ENCODE measurements at regions not wholly inside any gene's neighbourhood (a gene's known extent, or its start where the extent isn't known, plus 50 kb on each side); places are given as distances from the start of the nearest gene placed in this dataset.

DNA sequence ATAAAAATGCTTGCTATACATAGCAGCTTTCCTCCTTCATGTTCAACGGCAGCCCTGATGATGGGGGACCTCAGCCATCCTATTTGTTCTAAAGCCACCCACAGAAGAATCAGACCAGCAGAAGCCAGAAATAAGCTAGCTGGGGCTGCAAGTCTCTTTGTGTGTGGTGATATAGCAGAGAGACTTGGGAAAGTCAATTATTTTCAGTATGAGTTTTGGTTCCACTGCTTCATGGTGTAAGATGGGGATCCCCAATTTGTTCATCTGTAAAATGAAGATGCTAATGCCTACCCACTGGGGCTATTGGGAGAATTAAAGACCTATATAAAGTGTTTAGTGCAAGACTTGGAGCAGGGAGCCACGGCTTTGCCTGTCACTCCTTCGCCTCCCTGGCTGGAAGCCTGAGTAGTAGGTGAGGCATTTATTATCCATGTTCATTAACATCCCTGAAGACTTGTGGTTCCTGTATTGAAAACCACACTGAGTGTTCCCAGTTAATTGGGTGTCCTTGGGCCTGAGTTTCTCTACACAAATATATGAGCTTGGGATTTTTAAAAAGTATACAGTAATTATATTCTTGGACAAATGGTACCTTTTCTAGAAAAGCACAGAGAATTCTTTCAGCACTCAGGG, 210.1 kb upstream of the SLC24A2 start:
- peak; percentile 46 for DNase-seq (ENCODE audit: low spot score)

DNA sequence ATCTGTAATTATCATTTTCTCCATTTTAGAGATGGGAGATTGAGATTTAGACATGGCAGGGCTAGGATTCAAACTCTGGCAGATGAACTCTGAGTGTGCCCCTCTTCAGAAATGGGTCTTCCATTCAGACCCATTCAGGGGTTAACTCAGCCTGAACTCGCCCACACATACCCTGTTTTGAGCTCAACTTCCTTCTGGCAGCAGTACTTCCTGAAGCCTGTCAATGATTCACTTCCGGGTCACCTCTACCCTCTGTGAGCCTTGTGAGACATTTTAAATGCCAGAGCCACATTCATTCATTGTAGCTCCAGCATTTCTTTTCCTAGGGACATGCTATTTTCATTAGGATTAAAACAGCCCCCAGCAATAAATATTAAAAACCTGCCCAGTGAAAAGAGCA, 209.3 kb upstream of the SLC24A2 start:
- DNase-seq (ENCODE audit: low spot score), result no peak

DNA sequence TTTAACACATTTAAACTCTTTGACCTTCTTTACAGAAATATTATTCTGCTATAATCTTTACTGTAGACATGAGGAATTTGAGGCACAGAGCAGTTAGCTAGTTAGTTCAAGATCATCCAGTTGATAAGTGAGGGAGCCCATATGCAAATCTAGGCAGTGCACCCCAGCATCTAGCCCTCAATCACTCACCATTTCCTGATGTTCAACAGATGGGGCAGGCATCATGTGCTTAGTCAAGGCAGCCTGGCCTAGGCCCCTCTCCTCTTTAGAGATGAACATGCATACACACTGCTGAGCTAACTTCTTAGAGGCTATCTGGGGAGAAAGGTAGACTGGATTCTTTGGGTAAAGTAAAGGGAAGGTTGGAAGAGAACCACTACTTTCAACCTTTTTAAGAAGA, 206.8 kb upstream of the SLC24A2 start:
- no peak for DNase-seq (ENCODE audit: low spot score)

DNA sequence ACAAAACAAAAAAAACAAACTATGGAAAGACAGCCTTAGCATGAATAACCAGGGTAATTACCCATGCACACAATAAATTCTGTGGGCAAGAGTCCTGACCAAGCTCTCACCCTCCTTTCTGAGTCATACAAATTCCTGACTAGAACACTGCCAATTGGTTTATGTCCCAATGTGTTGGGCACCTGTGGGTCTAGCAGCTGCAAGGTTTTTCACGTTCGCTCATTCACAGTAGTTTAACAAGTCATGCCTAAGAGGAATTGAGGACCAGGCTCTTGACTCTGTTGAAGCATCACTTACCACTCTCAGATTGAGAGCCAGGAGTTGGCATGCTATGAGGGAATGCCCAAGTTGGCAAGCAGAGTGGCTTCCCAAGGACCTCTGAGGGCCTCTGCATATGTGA, 205.5 kb upstream of the SLC24A2 start:
- DNase-seq (ENCODE audit: low spot score), result peak; percentile 91

DNA sequence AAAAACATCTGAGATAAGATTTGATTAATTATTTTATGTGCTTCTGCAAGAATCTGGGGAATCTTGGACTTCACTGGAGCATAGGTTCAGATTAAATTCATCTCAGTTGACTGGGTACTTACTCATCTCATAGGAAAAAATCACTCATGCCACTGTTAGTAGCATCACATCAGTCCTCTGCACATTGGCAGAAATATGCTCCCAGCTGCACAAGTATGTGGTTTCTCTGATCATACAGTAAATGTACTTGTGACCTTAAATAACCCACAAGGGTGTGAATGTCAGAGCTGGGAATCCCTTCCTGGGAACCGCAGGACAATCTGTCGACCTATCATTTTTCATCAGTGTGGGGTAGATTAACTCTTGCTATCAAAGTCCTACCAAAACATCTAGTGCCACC, 203.7 kb upstream of the SLC24A2 start:
- DNase-seq (ENCODE audit: low spot score), result peak; percentile 84

DNA sequence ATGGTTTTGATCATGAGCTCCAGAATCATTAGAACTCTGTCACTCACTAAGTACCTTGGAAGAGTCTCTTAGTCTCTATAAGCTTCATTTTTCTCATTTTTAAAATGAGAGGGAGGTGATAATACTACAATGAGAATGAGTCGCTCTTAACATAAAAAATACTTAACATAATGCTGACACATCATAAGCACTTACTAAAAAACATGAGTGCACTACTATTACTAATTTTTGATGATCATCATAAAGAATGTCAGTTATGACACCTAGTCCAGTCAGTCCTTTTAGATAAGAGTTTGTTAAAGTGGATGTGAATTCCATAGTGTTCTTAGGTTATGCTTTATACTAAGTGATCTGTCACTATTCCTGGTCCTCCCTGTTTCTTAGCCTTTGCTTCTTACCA, 200.4 kb upstream of the SLC24A2 start:
- no peak for DNase-seq (ENCODE audit: low spot score)

DNA sequence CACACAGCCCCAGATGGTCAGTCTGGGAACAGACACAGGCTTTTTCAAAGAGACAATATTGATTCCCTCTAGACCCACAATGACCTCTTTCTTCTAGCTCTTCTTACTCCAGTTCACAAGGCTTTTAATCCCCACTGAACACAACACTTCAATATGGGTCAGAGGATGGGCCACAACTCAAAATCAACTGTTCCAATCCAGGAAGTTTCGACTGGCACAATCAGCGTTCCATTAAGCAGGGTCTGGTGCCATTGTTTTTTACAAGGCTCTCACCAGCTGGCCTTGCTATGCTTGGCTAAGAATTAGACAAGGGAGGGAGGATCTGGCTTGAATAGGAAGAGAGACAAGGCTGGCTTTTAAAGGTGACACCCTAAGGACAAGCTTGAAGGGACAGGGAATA, 199.4 kb upstream of the SLC24A2 start:
- DNase-seq (ENCODE audit: low spot score), result no peak

DNA sequence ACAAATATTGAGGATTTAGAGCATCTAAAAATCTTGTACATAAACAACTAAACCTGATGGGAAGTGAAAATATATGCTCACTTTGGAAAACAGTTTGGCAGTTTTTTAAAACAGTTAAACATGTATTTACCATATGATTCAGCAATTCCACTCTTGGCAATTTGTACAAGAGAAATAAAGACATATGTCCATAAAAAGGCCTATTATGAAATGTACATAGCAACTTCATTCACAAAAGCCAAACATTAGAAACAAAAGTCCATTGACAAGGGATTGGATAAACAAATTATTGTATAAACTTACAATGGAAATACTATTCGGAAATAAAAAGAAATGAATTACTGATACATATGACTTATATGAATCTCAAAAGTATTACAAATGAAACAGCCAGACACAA, 196.2 kb upstream of the SLC24A2 start:
- no peak for DNase-seq (ENCODE audit: low spot score)

DNA sequence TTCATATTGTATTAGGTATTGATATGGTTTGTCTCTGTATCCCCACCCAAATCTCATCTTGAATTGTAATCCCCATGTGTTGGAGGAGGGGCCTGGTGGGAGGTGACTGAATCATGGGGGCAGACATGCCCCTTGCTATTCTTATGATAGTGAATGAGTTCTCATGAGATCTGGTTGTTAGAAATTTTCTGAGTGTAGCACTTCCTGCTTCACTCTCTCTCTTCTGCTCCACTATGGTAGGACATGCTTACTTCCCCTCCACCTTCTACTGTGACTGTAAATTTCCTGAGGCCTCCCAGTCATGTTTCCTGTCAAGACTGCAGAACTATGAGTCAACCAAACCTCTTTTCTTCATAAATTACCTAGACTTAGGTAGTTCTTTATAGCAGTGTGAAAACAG, 187.4 kb upstream of the SLC24A2 start:
- no peak for DNase-seq (ENCODE audit: low spot score)

DNA sequence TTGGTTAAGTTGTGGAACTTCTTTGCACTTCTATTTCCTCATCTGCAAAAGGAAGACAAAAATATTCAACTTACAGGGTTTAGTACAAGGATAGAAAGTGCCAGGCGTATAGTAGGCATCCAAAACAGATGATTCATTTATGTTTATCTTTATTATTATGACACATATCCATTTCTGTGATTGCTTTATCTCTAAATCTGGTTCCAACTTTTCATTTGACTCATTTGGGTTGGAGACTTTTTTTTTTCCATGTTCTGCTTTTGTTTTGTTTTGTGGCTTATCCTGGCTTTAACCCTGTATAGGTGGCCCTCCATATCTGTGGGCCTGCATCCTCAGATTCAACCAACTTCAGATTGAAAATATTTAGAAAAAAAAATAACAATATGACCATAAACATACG, 186.7 kb upstream of the SLC24A2 start:
- DNase-seq (ENCODE audit: low spot score), result no peak

DNA sequence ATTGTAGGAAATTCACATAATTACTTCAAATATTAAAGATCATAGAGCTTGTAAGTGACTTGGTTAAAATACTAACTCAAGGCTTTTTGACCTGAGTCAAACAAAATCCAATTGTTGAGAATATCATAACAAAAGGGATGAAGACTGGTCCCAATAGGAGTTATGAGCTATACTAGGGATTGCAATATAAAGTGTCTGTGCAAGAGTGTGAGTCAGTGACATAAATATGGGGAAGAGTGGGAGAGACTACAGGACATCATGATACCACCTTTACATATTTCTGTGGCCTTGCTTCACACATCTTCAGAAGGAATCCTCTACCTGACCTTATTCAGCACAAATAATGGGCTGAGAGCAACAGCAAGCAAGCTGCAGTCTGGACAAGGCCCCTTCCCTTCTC, 180.9 kb upstream of the SLC24A2 start:
- DNase-seq (ENCODE audit: low spot score), result no peak

DNA sequence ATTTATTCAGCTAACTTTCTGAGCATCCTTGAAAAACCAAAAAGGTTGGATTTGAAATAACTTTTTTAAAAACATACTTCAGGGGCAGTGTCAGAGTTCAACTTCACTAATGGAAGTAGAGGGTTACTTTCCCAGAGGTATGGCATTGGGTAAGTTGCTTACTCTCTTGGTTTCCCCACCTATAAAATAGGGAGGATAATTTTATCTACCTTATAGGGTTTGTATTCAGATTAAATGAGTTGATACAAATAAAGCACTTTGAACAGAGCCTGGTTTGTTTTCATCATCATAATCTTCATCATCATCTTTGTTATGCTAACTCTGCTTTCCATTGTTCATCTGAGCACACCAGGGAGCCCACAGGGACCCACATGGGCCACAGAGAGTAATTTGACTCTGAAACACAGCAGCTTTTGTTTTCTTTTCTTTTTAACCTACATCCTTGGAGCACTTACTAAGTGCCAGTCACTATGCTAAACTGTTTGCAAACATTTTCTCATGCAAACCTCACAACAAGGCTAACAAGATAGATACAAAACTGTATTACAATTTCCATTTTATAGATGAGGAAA, 179.1 kb upstream of the SLC24A2 start:
- no peak for DNase-seq (ENCODE audit: low spot score)

DNA sequence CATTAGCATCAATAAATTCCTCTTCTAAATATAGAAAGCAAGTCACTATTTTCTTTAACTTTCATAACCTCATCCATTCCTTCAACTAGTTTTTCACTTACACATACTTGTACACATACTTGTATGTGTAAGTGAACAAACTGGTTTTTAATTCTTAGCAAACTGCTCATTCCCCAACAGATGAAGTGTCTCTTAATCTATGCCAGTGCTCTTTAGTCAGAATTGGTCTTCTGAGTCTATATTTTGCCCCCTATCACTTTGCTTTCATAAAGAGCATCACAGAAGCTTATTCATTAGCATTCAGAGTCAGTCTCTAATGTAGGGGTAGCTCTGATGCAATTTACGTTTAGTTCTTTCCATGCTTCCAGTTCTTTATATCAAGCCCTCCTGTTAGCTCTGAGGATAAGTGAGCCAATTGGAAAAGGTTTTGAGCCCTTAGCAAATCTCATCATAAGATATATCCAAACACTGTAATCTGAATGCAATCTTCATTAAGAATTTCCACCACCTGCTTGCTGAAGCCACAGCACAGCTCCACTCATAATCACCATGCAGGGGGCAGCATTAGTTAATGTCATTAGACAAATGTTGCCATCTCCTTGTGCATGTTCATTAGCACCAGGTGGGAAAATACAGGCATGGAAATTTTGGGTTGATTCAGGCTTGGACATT, 178.5 kb upstream of the SLC24A2 start:
- no peak for DNase-seq (ENCODE audit: low spot score)

DNA sequence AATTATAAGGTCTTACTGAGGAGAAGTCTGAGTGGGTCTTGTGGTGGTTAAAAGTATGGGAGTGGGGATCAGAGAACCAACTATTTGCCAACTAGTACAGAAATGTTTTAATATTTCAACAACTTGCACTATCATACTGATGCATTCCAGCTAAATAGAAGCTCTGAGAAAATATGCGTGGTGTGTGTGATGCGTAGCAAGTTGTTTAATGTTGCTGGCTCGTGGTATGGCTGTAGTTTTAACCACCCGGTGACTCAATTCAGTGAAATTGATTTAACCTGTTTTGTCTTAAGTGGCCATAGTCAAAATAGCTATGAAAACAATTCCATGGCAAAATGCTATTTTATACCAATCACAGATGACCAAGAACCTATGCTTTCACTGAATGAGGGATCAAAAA, 176.5 kb upstream of the SLC24A2 start:
- DNase-seq (ENCODE audit: low spot score), result no peak

DNA sequence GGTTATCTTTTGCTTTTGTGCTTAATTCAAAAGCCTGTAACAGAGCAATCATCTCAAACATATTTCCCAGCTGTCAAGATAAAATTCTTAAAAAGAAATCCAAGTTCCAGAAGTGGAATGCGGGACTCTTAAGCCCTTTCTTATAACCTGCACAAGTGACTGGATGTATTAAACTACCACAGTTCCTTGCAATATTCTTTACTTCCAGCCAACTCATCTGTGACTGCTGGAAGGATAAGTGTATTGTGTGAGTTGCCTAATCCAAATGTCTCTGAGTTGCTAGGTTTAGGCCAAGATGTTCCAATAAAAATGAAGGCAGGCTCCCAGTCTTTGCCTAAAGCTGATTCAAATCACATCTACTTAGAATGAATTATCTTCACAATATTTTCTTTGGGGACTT, 159.2 kb upstream of the SLC24A2 start:
- DNase-seq (ENCODE audit: low spot score), result no peak

DNA sequence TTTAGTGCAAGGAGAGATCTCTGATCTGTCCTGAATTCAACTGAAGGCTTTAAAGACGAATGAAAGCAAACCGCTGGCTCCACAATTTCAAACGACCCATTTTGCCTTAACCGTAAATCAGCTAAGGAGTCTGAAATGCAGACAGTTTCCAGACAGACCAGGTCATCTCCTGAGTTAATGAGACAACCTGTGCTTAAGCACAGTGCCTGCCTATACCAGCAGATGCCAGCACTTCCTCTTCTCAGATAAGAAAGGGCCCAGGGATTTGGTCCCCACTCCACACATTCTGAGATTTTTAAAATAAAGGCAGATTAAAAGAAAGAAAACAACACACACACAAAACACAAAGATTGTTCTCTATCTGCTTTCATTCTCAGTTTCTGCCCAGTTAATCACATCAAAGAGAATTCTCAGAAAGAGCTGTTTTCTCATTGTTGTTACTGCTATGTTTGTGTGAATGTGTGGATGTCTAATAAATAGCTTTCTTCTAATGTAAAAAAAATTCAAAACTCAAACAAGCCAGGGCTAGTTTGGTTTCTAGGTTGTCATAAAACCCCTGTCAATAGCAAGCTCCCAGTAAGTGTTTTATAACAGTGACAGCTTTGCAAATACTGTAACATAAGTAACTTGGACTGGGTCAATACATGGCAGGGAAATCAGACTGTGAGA, 157.7 kb upstream of the SLC24A2 start:
- no peak for DNase-seq (ENCODE audit: low spot score)

DNA sequence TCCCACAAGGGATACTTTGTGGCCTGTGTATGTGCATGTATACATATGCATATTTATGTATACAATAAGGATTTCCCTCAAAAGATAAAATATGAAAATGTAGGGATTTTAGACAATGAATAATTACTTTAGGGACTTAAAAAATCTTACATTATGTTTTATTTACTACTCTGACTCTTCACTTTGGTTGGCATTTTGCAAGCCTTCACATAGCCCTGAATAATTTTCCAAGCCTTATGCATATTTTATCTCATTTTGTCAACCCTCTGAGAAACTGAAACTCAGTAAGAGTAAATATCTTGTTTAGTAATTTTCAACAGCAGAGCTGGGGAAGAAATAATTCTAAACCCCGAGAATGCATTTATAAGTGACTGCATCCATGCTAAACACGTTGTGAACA, 153.0 kb upstream of the SLC24A2 start:
- DNase-seq (ENCODE audit: low spot score), result no peak

DNA sequence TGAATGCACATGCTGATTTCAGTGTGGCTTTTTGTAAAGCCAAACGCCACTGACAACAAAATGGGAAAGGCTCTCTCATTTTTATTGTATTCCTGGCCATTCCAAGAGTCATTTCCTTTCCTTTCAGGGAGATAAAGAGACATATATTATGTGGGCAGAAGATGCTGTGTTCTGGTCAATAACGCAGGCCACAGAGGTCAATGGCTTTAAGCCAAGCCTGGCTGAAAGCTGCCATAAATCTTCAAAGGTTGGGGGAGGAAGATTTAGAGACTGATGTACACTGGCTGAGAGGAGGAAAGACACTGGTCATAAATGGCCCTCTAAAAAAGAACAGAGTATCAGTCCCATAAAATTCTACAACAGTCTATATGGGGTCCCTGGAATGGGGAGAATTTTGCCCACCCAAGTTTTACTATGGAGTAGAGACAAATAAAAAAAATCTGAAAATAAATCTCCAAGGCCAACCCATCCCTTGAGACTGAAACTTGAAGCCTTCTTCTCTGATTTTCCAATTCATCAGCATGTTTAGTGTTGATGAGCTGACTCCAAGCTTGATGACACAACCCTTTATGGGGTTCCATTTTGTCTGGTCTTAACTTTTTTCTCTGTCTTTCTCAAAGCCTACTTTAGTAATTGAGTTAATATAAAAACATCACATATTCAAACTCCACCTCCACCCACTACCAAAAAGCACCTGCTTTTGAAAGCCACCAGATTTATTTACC, 152.1 kb upstream of the SLC24A2 start:
- no peak for DNase-seq (ENCODE audit: low spot score)

DNA sequence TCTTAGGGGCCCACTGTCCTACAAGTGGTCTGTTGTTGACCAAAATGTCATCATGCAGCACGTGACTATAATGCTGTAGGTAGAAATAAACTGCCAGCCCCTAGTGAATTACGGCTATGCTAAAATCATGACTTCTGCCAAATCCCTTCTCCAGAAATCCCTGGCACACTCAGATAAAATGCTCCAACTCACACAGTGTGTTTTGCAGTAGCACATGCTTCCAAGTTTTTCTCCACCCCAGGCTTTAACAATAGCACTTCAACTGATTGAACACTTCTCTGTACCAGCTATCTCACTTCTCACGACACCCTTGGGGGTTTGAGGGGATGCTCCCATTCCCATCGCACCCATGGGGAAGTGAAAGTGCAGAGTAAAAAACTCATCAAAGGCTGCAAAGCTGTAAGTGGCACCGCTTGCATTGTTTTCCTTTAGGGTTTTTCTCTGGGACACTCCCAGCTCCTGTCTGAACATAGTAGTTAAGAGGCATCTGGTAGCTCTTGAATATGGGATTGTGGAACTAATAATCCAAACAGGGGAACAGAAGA, 151.0 kb upstream of the SLC24A2 start:
- no peak for DNase-seq (ENCODE audit: low spot score)

DNA sequence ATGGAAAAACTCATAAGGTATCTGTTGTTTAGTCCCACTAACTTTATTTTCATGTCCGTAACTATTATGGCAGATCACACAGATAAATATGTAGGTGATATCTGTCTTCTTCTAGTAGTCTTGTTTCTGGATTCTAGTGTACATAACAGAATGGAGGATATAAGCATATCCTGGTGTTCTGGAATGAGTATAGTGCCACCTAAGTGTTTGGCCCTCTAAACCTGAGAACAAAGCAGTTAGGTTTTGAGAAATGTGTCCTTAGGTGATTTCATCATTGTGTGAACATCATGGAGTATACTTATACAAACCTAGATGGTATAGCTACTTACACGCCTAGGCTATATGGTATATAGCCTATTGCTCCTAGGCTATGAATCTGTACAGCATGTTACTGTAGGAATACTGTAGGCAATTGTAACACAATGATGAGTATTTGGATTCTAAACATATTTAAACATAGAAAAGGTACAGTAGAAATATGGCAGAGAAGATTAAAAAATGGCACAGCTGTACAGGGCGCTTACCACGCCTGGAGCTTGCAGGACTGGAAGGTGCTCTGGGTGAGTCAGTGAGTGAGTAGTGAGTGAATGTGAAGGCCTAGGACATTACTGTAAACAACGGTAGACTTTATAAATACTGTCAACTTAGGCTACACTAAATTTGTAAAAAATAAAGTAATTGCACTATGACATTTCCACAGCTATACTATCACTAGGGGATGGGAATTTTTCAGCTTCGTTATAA, 150.3 kb upstream of the SLC24A2 start:
- no peak for DNase-seq (ENCODE audit: low spot score)

DNA sequence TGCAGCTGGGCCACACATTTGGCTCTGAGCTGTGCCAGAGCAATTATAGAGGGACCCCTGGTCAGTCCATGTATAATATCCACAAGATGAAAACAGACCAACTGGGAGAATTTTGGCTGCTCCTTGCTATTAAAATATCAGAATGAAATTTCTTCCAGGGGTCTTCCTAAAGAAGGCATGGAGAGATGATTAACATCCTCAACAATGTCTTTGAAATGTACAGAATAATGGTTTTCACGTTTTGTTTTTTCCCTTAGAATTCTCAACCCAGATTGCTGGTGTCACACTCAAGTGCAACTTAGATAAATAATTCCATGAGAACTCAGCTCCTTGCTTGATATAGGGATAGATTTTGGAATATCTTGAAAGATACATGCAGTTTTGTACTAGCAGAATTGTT, 148.3 kb upstream of the SLC24A2 start:
- no peak for DNase-seq (ENCODE audit: low spot score)

DNA sequence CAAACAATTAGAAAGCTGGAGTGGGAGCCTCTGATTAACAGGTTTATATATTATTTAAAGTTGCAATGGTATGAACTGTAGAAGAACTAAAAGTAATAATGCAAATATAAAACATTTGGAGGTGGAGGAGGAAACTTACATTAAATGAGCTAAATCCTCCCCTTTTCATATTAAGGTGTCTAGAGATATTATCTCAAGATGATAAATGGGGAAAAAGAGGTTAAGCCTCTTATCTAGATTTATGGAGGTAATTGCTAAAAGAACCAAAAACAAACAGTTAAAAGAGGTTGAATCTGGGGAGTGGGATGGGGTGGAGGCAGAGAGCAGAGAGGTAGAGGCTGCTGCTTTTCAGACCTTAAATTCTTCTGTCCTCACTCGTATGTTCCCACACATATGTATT, 147.8 kb upstream of the SLC24A2 start:
- DNase-seq (ENCODE audit: low spot score), result no peak

Measured in SW480 (cell line).